Ectodermal cell (in vitro differentiated cells): ENCODE measurements at regions not wholly inside any gene's neighbourhood (a gene's known extent, or its start where the extent isn't known, plus 50 kb on each side); places are given as distances from the start of the nearest gene placed in this dataset.

ENCODE experiments used
- H3K27ac ChIP-seq: 2 replicates; pipeline ENCODE4 v1.7.0; 2013; ENCODE audit warnings: mild to moderate bottlenecking, low read depth, low read length; ENCODE audit not compliant: insufficient read depth, poor library complexity, severe bottlenecking
- H3K27me3 ChIP-seq: 2 replicates; pipeline ENCODE4 v1.7.0; 2013; ENCODE audit warnings: mild to moderate bottlenecking, low read length; ENCODE audit not compliant: insufficient read depth, control insufficient read depth, poor library complexity, severe bottlenecking
- H3K36me3 ChIP-seq: one replicate; pipeline ENCODE4 v1.7.0; 2013; ENCODE audit warnings: low read length; ENCODE audit not compliant: control insufficient read depth, insufficient read depth
- H3K4me1 ChIP-seq: one replicate; pipeline ENCODE4 v1.7.0; 2013; ENCODE audit warnings: low read length; ENCODE audit not compliant: control insufficient read depth, insufficient read depth
- H3K4me3 ChIP-seq: 2 replicates; pipeline ENCODE4 v1.7.0; 2013; ENCODE audit warnings: low read depth, low read length, control low read depth; ENCODE audit not compliant: insufficient read depth
- H3K9me3 ChIP-seq: 2 replicates; pipeline ENCODE4 v1.7.0; 2013; ENCODE audit warnings: mild to moderate bottlenecking, low read length, moderate library complexity; ENCODE audit not compliant: control insufficient read depth
- WGBS, 2 experiments: methylation state at CpG; one replicate each; pipeline ENCODE4 v1.1.7; 2013; ENCODE audit warnings: missing lambda C conversion rate in 2 of 2; 5-methylcytosine and 5-hydroxymethylcytosine counted together

GRCh38 chr2:12099374-12099773, 352.9 kb downstream of the LPIN1 start:
- H3K27me3 ChIP-seq, result no peaks in the 10 kb centered on the region
- no peak overlapping the region for H3K4me3 ChIP-seq
- H3K36me3 ChIP-seq, result no peaks in the 10 kb centered on the region
- H3K4me1 ChIP-seq, result no peaks in the 10 kb centered on the region
- no peaks in the 10 kb centered on the region for H3K9me3 ChIP-seq
- 85 to 87% methylated on average over 3 of the region's 3 CpGs for WGBS, 2 experiments
- no peak overlapping the region for H3K27ac ChIP-seq

- Histone ChIP-seq H3K27ac (no peak overlapping the region), H3K9me3 (no peaks in the 10 kb centered on the region), H3K4me3 (no peak overlapping the region), H3K4me1 (no peaks in the 10 kb centered on the region), H3K27me3 (no peaks in the 10 kb centered on the region), H3K36me3 (no peaks in the 10 kb centered on the region)
- 95 to 100% methylated on average over 2 of the region's 2 CpGs for WGBS, 2 experiments
These were observed 356.2 kb downstream of the LPIN1 start for GRCh38 chr2:12102679-12103078.

- Histone ChIP-seq H3K36me3 (no peaks in the 10 kb centered on the region), H3K4me1 (no peaks in the 10 kb centered on the region), H3K9me3 (no peaks in the 10 kb centered on the region), H3K4me3 (no peak overlapping the region), H3K27me3 (no peaks in the 10 kb centered on the region), H3K27ac (no peak overlapping the region)
- WGBS, 2 experiments, result 92 to 96% methylated on average over 10 of the region's 10 CpGs
These were observed 358.7 kb downstream of the LPIN1 start for GRCh38 chr2:12105180-12105579.

- no peaks in the 10 kb centered on the region for H3K9me3 ChIP-seq
- no peak overlapping the region for H3K27ac ChIP-seq
- 92 to 93% methylated on average over 9 to 10 of the region's 11 CpGs for WGBS, 2 experiments
These were observed 360.1 kb downstream of the LPIN1 start for GRCh38 chr2:12106440-12107080.

GRCh38 chr2:12107321-12107720, 360.9 kb downstream of the LPIN1 start:
- no peak overlapping the region for H3K27ac ChIP-seq
- H3K4me3 ChIP-seq, result no peak overlapping the region
- no peaks in the 10 kb centered on the region for H3K27me3 ChIP-seq
- H3K36me3 ChIP-seq, result no peaks in the 10 kb centered on the region
- H3K4me1 ChIP-seq, result no peaks in the 10 kb centered on the region
- whole genome bisulfite sequencing, 2 experiments, result 63 to 68% methylated on average over 4 of the region's 4 CpGs
- H3K9me3 ChIP-seq, result no peaks in the 10 kb centered on the region

More at GRCh38 chr2:12106440-12107080, 360.1 kb downstream of the LPIN1 start:
- Histone ChIP-seq H3K4me3 (no peak overlapping the region), H3K4me1 (no peaks in the 10 kb centered on the region), H3K36me3 (no peaks in the 10 kb centered on the region), H3K27me3 (no peaks in the 10 kb centered on the region)

- Histone ChIP-seq H3K27me3 (no peaks in the 10 kb centered on the region), H3K27ac (no peak overlapping the region), H3K36me3 (no peaks in the 10 kb centered on the region), H3K4me1 (no peaks in the 10 kb centered on the region), H3K4me3 (no peak overlapping the region), H3K9me3 (no peaks in the 10 kb centered on the region)
- 90 to 92% methylated on average over 5 of the region's 5 CpGs for WGBS, 2 experiments
These were observed 361.5 kb downstream of the LPIN1 start for GRCh38 chr2:12107939-12108338.

GRCh38 chr2:12109363-12110017, 363.1 kb downstream of the LPIN1 start:
- H3K4me3 ChIP-seq, result no peak overlapping the region
- no peaks in the 10 kb centered on the region for H3K36me3 ChIP-seq
- no peaks in the 10 kb centered on the region for H3K9me3 ChIP-seq
- H3K4me1 ChIP-seq, result no peaks in the 10 kb centered on the region
- H3K27ac ChIP-seq, result no peak overlapping the region
- WGBS, 2 experiments, result 60 to 79% methylated on average over 3 to 4 of the region's 4 CpGs
- no peaks in the 10 kb centered on the region for H3K27me3 ChIP-seq

- no peaks in the 10 kb centered on the region for H3K9me3 ChIP-seq
- no peaks in the 10 kb centered on the region for H3K36me3 ChIP-seq
- no peak overlapping the region for H3K4me3 ChIP-seq
- no peak overlapping the region for H3K27ac ChIP-seq
- H3K27me3 ChIP-seq, result no peaks in the 10 kb centered on the region
- H3K4me1 ChIP-seq, result no peaks in the 10 kb centered on the region
- 94 to 95% methylated on average over 4 of the region's 4 CpGs for WGBS, 2 experiments
These were observed 363.6 kb downstream of the LPIN1 start for GRCh38 chr2:12110074-12110473.

GRCh38 chr2:12110481-12110880, 364.0 kb downstream of the LPIN1 start:
- H3K27me3 ChIP-seq, result no peaks in the 10 kb centered on the region
- no peak overlapping the region for H3K4me3 ChIP-seq
- no peaks in the 10 kb centered on the region for H3K9me3 ChIP-seq
- no peak overlapping the region for H3K27ac ChIP-seq
- no peaks in the 10 kb centered on the region for H3K36me3 ChIP-seq
- 95 to 96% methylated on average over 5 of the region's 5 CpGs for WGBS, 2 experiments
- H3K4me1 ChIP-seq, result no peaks in the 10 kb centered on the region

- Histone ChIP-seq H3K27ac (no peak overlapping the region), H3K9me3 (no peaks in the 10 kb centered on the region), H3K27me3 (no peaks in the 10 kb centered on the region), H3K36me3 (no peaks in the 10 kb centered on the region), H3K4me3 (no peak overlapping the region), H3K4me1 (no peaks in the 10 kb centered on the region)
- 90 to 95% methylated on average over 1 of the region's 1 CpG for WGBS, 2 experiments
These were observed 367.0 kb downstream of the LPIN1 start for GRCh38 chr2:12113412-12113811.
